Thoracic aorta (tissue), 2 donors: ENCODE measurements at regions not wholly inside any gene's neighbourhood (a gene's known extent, or its start where the extent isn't known, plus 50 kb on each side); places are given as distances from the start of the nearest gene placed in this dataset.
A peak's percentile ranks its signal among the peaks of the same experiment; 100 is the strongest.

Experiments
- ATAC-seq: fragments of 150-250 bp; one replicate; pipeline ENCODE4 v1.8.0; 2017; ENCODE audit warnings: low read depth; ENCODE audit not compliant: insufficient number of reproducible peaks, low FRiP score
- DNase-seq: peaks from one replicate; pipeline ENCODE4 v3.0.0-alpha.2; 2020; ENCODE audit warnings: low spot score
- H3K27ac ChIP-seq, 2 donors: fragments of 200-600 bp; sonication (generic); 1 replicate in 1 of 2; 2 replicates in 1 of 2; pipeline ENCODE4 v1.5.1; 2016; ENCODE audit warnings: mild to moderate bottlenecking in 2 of 2, moderate library complexity in 2 of 2
- H3K27me3 ChIP-seq: fragments of 200-600 bp; sonication (generic); replicated peaks from 2 replicates; pipeline ENCODE4 v1.6.0; 2016; ENCODE audit warnings: mild to moderate bottlenecking; ENCODE audit not compliant: insufficient read depth
- H3K36me3 ChIP-seq: fragments of 200-600 bp; sonication (generic); one replicate; pipeline ENCODE4 v1.5.1; 2016
- H3K4me1 ChIP-seq, 2 donors: fragments of 200-600 bp; sonication (generic); 1 replicate in 1 of 2; 2 replicates in 1 of 2; pipeline versions ENCODE4 v1.5.1 to v1.6.0; 2016; ENCODE audit warnings: low read depth in 2 of 2, mild to moderate bottlenecking in 1 of 2; ENCODE audit not compliant: control insufficient read depth in 1 of 2
- H3K4me3 ChIP-seq: fragments of 200-600 bp; sonication (generic); 2 replicates; pipeline ENCODE4 v1.5.1; 2016; ENCODE audit warnings: mild to moderate bottlenecking
- H3K9me3 ChIP-seq: fragments of 200-600 bp; sonication (generic); 2 replicates; pipeline ENCODE4 v1.5.1; 2016
- TF ChIP-seq, protein P1 (sequence below): fragments of 200-600 bp; sonication (generic); IDR thresholded peaks from one replicate; pipeline ENCODE4 v1.5.1; 2019; ENCODE audit warnings: antibody characterized with exemption

DNA sequence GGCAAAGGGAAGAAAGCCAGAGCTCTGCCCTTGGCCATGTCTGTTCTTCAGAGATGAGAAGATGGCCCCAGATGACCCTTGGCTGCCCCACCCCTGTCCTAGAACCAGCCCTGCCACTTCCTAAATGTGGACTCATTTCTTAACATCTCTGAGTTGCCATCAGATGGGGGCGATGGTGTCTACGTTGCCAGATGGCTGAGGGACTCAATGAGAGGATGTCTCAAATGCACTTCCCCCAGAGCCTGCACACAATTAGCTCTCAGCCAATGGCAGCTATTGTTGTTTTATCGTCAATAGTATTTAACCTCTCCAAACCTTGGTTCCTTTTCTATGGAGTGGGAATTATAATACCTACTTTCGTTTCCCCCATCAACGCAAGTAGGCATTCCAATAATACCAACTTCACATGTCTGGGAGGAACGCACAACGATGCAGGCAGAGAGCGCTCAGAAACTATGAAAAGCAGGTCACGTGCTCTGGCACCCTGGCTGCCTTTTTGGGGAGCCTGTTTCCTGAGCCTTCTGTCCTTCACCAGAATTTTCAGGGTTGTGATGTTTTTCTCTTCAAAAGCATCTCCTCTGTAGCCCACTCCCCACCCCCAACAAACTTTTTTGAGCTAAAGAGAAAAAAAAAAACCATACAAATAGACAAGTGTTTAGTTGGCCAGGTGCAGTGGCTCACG is 100.3 kb downstream of the MCFD2 start:
- ATAC-seq: no peak
- no peak for DNase-seq
- Histone ChIP-seq H3K27me3 (no peaks in the 10 kb centered on the region), H3K9me3 (no peaks in the 10 kb centered on the region), H3K4me3 (no peak overlapping the region), H3K27ac (peak overlapping the region; percentile 78 to 82), H3K4me1 (peaks cover 41 to 78% of the 10 kb centered on the region in 2 donors), H3K36me3 (no peaks in the 10 kb centered on the region)
- TF ChIP-seq, protein P1, sequence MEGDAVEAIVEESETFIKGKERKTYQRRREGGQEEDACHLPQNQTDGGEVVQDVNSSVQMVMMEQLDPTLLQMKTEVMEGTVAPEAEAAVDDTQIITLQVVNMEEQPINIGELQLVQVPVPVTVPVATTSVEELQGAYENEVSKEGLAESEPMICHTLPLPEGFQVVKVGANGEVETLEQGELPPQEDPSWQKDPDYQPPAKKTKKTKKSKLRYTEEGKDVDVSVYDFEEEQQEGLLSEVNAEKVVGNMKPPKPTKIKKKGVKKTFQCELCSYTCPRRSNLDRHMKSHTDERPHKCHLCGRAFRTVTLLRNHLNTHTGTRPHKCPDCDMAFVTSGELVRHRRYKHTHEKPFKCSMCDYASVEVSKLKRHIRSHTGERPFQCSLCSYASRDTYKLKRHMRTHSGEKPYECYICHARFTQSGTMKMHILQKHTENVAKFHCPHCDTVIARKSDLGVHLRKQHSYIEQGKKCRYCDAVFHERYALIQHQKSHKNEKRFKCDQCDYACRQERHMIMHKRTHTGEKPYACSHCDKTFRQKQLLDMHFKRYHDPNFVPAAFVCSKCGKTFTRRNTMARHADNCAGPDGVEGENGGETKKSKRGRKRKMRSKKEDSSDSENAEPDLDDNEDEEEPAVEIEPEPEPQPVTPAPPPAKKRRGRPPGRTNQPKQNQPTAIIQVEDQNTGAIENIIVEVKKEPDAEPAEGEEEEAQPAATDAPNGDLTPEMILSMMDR: no peak

DNA sequence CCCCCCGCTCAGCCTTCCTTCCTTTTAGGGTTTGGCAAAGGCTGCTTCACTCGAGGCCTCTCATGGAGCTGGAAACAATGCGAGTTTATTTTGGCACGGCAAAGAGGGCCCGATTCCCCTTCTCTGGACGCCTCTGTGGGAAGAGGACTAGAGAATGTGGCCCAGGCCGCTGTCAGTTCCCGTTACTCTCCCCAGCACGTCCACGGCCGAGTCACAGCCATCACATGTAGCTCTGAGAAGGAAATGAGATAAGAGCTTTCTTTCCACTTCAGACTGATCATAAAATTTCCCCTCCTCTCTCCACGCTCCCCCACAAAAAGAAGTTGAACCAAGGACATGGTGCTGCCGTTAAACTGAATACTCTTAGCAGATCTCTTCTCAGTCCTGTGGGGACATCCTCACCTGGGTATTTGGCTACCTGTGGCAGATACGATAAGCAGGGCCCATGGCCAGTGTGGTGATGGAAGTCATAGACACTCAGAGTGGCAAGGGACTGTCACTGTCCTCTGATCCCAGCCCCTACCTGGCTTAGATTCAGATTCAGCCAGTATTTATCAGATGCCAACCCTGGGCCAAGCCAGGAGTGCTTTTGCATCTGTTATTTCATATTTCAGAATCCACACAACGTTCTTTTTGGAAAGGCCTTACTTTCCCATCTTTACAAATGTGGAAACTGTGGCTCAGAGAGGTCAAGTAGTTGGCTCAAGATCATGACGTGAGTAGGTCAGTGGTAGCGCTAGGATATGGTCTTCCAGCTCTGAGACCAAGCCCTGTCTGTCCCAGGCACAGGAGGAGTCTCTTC is 101.2 kb downstream of the MCFD2 start:
- Histone ChIP-seq H3K9me3 (no peaks in the 10 kb centered on the region), H3K27ac (peak overlapping the region; percentile 78 to 82), H3K36me3 (no peaks in the 10 kb centered on the region), H3K4me1 (peaks cover 41 to 78% of the 10 kb centered on the region in 2 donors), H3K27me3 (no peaks in the 10 kb centered on the region), H3K4me3 (no peak overlapping the region)
- ATAC-seq (peak; percentile 8), DNase-seq (peak; percentile 76)
- TF ChIP-seq, protein P1: no peak

DNA sequence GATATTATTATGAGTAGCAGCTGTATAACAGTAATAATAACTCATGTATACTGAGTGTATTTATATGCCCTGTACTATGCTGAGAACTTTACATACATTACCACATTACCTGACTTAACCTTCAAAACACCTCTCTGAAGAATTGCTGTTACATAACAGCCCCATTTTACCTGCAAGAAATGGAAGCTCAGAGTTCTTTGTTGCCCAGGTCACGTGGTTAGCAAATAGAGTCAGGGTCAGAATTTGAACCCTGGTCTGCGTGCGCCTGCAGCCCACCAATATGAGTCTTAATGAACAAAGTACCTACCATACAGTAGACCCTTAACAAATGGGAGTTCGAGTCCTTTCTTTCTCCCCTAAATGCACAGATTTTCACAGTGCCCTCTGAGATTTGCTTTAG is 101.9 kb downstream of the MCFD2 start:
- TF ChIP-seq, protein P1: no peak
- H3K4me1 ChIP-seq: peaks cover 41 to 74% of the 10 kb centered on the region in 2 donors
- no peak for DNase-seq

DNA sequence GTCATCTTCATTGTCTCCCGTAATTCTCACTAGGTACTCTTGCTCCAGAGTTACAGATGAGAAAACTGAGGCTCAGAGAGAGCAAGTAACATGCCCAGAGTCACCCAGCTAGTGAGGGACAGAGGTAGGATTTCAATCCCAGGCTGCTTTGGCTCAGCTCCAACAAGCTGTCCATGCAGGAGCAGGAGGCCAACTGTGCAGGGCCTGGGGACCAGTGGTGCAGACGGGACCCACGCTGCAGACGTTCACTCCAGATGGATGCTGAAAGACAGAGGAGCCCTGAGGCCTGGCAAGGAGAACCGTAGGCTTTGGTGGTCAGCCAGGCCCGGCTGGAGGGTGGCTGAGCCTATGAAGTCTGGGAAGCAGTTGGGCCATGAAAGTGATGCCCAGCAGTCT is 102.6 kb downstream of the MCFD2 start:
- DNase-seq: peak; percentile 35
- Histone ChIP-seq H3K9me3 (no peaks in the 10 kb centered on the region), H3K4me3 (no peak overlapping the region), H3K4me1 (peaks cover 34 to 68% of the 10 kb centered on the region in 2 donors), H3K27ac (peak overlapping the region; percentile 78 to 82), H3K27me3 (no peaks in the 10 kb centered on the region), H3K36me3 (no peaks in the 10 kb centered on the region)
- TF ChIP-seq, protein P1: no peak
- ATAC-seq: no peak

More for the DNA sequence above, 101.9 kb downstream of the MCFD2 start:
- H3K4me3 ChIP-seq: no peak overlapping the region
- ATAC-seq: no peak
- no peaks in the 10 kb centered on the region for H3K9me3 ChIP-seq
- H3K36me3 ChIP-seq: no peaks in the 10 kb centered on the region
- H3K27me3 ChIP-seq: no peaks in the 10 kb centered on the region
- peak overlapping the region; percentile 78 to 82 for H3K27ac ChIP-seq
